HCT116 (cell line): ENCODE measurements at regions not wholly inside any gene's neighbourhood (a gene's known extent, or its start where the extent isn't known, plus 50 kb on each side); places are given as distances from the start of the nearest gene placed in this dataset.

ENCODE experiments used
- ATAC-seq: fragments of 200-7000 bp; cut with Tn5 transposase; 2 replicates; pipeline ENCODE4 v1.9.1; 2020; ENCODE audit warnings: mild to moderate bottlenecking, moderate library complexity
- BruUV-seq: library from RNA; stranded (reverse); fragments of 400-500 nt; replicated peaks from 2 replicates; lab custom pipeline; 2021; lab: Mats Ljungman, UMichigan
- CTCF ChIA-PET: fragments of 300-600 bp; sonication (Branson Sonifier 250); formaldehyde crosslinking; loops from one replicate; lab custom pipeline; 2021; ENCODE audit warnings: antibody characterized with exemption; lab: Charles Lee
- POLR2A ChIA-PET: fragments of 300-600, 350-600 bp; sonication (Branson Sonifier 250); formaldehyde crosslinking; loops from one replicate; lab custom pipeline; 2021; ENCODE audit warnings: antibody characterized with exemption; lab: Charles Lee
- RAD21 ChIA-PET, 2 experiments: fragments of 300-600 bp; sonication (Branson Sonifier 250); formaldehyde crosslinking; loops; one replicate each; lab custom pipeline; 2023; ENCODE audit warnings: low total read pairs in 2 of 2; ENCODE audit not compliant: uncharacterized antibody in 2 of 2, unreplicated experiment in 2 of 2, low non-redundant PET in 1 of 2; lab: Charles Lee
- DNase-seq: peaks from one replicate; pipeline ENCODE4 v3.0.0-alpha.2; 2010; ENCODE audit warnings: low read depth, low spot score
- H2AFZ ChIP-seq: fragments of 200-600 bp; shearing (Covaris generic), sonication (generic); 2 replicates; pipeline ENCODE4 v1.6.1; 2017; ENCODE audit warnings: low read depth, mixed run types, mixed read lengths, antibody characterized with exemption, low read length; ENCODE audit not compliant: poor library complexity, severe bottlenecking
- H3K27ac ChIP-seq: 2 replicates; pipeline ENCODE4 v1.5.1; 2012; ENCODE audit warnings: low read depth, low read length
- H3K27me3 ChIP-seq: fragments of 200-600 bp; sonication (generic); 2 replicates; pipeline ENCODE4 v1.6.1; 2016; ENCODE audit warnings: mixed run types, low read length, mixed read lengths; ENCODE audit not compliant: insufficient read depth
- H3K36me3 ChIP-seq, 2 experiments: fragments of 200-500 bp in 1 of 2; fragments of 200-600 bp in 1 of 2; sonication (Bioruptor generic) in 1 of 2; sonication (generic) in 1 of 2; 2 replicates each; pipeline versions ENCODE4 v1.5.1 to v1.6.1; 2014 to 2016; ENCODE audit warnings: low read length in 2 of 2, inconsistent platforms in 1 of 2, mixed read lengths in 1 of 2, mixed run types in 1 of 2; ENCODE audit not compliant: insufficient read depth in 2 of 2, control insufficient read depth in 1 of 2
- H3K4me1 ChIP-seq, 2 experiments: fragments of 200-600 bp in 1 of 2; sonication (generic) in 1 of 2; 2 replicates each; pipeline versions ENCODE4 v1.5.1 to v1.6.1; 2012 to 2017; ENCODE audit warnings: low read length in 2 of 2, inconsistent platforms in 1 of 2, mild to moderate bottlenecking in 1 of 2, mixed read lengths in 1 of 2, mixed run types in 1 of 2, moderate library complexity in 1 of 2; ENCODE audit not compliant: insufficient read depth in 2 of 2, control insufficient read depth in 1 of 2
- H3K4me2 ChIP-seq: fragments of 200-600 bp; sonication (generic); 2 replicates; pipeline ENCODE4 v1.6.1; 2017; ENCODE audit warnings: mixed run types, low read length, mixed read lengths
- H3K4me3 ChIP-seq, 2 experiments: fragments of 200-600 bp in 1 of 2; sonication (generic) in 1 of 2; replicated peaks in 1 of 2; 2 replicates each; pipeline ENCODE4 v1.5.1; 2011 to 2016; ENCODE audit warnings: low read length in 2 of 2, control low read depth in 1 of 2, low read depth in 1 of 2, mild to moderate bottlenecking in 1 of 2, mixed read lengths in 1 of 2, mixed run types in 1 of 2
- H3K79me2 ChIP-seq: fragments of 200-600 bp; sonication (generic); 2 replicates; pipeline ENCODE4 v1.6.1; 2017; ENCODE audit warnings: mild to moderate bottlenecking, mixed run types, low read length, moderate library complexity, mixed read lengths; ENCODE audit not compliant: insufficient read depth
- H3K9ac ChIP-seq: fragments of 200-600 bp; sonication (generic); 2 replicates; pipeline ENCODE4 v1.6.1; 2016; ENCODE audit warnings: low read length, mixed read lengths
- H3K9me2 ChIP-seq: fragments of 200-600 bp; sonication (generic), shearing (Covaris generic); 2 replicates; pipeline ENCODE4 v1.6.1; 2017; ENCODE audit warnings: mixed run types, mild to moderate bottlenecking, moderate library complexity; ENCODE audit not compliant: insufficient read depth
- H3K9me3 ChIP-seq, 2 experiments: fragments of 200-500 bp in 1 of 2; fragments of 200-600 bp in 1 of 2; sonication (Bioruptor generic) in 1 of 2; sonication (generic) in 1 of 2; 2 replicates each; pipeline ENCODE4 v1.6.1; 2014 to 2017; ENCODE audit warnings: low read length in 2 of 2, mixed read lengths in 2 of 2, inconsistent platforms in 1 of 2, low read depth in 1 of 2, mild to moderate bottlenecking in 1 of 2, mixed run types in 1 of 2, moderate library complexity in 1 of 2; ENCODE audit not compliant: control insufficient read depth in 1 of 2, insufficient read depth in 1 of 2
- H4K20me1 ChIP-seq: fragments of 200-600 bp; sonication (generic), shearing (Covaris generic); 2 replicates; pipeline ENCODE4 v1.6.1; 2017; ENCODE audit warnings: mixed run types, mild to moderate bottlenecking, moderate library complexity; ENCODE audit not compliant: insufficient read depth
- ELF1 ChIP-seq: IDR thresholded peaks from 2 replicates; pipeline ENCODE4 v1.6.1; 2012; ENCODE audit warnings: low read depth, borderline replicate concordance
- EZH2phosphoT487 ChIP-seq: fragments of 200-600 bp; IDR thresholded peaks from 2 replicates; pipeline ENCODE4 v1.6.1; 2018; ENCODE audit warnings: antibody characterized with exemption, borderline replicate concordance
- JUND ChIP-seq: IDR thresholded peaks from 2 replicates; pipeline ENCODE4 v1.6.1; 2012
- POLR2A ChIP-seq: IDR thresholded peaks from 2 replicates; pipeline ENCODE4 v1.7.0; 2011; ENCODE audit warnings: borderline replicate concordance; ENCODE audit not compliant: insufficient read depth, insufficient read length; ENCODE audit errors: extremely low read depth
- SIN3A ChIP-seq: IDR thresholded peaks from 2 replicates; pipeline ENCODE4 v1.6.1; 2012; ENCODE audit warnings: low read depth
- SRF ChIP-seq: IDR thresholded peaks from 2 replicates; pipeline ENCODE4 v1.6.1; 2012; ENCODE audit warnings: low read depth
- TCF7L2 ChIP-seq: IDR thresholded peaks from 2 replicates; pipeline ENCODE4 v1.7.0; 2011; ENCODE audit warnings: borderline replicate concordance, inconsistent platforms; ENCODE audit not compliant: insufficient read depth, insufficient read length; ENCODE audit errors: extremely low read depth
- ZNF274 ChIP-seq: fragments of 200-500 bp; sonication (Bioruptor generic); IDR thresholded peaks from 2 replicates; pipeline ENCODE4 v1.6.1; 2014; ENCODE audit warnings: mild to moderate bottlenecking, low read depth, low read length, inconsistent platforms
- intact Hi-C: fragments of 100-400 bp; cut with micrococcal nuclease; formaldehyde crosslinking; loops from 2 replicates; pipeline ENCODE4 v1.10.0; 2022
- TF ChIP-seq, protein P1 (sequence below), 3 experiments: fragments of 200-600 bp in 1 of 3; sonication (generic) in 1 of 3; IDR thresholded peaks in 2 of 3; conservative IDR thresholded peaks in 1 of 3; 2 replicates each; pipeline ENCODE4 v1.5.1; 2012 to 2017; ENCODE audit warnings: low read depth in 2 of 3, low read length in 2 of 3, antibody characterized with exemption in 1 of 3, borderline replicate concordance in 1 of 3, control low read depth in 1 of 3, mild to moderate bottlenecking in 1 of 3, mixed read lengths in 1 of 3, mixed run types in 1 of 3, moderate library complexity in 1 of 3; ENCODE audit not compliant: insufficient read depth in 1 of 3
- TF ChIP-seq, protein P2 (sequence below): IDR thresholded peaks from 2 replicates; pipeline ENCODE4 v1.6.1; 2012

DNA sequence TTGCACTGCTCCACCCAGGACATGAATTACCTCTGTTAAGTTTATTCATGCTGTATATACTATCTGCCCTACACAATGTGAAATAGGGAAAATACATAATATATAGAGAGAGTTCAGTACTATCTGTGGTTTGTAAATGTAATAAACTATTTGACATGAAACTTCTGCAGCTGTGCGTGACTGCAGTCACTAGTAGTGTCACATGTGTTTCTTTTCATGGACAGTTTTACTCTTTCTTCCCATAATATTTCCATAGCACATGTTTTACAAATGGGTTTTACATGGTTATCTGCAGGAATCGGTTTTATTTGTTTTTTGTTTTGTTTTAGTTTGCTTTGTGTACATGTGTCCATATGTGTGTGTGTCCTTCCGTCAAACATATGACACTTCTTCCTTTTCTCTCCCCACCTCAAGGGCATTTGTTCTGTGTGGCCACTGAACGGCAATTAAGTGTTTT, 1644.1 kb upstream of the FLRT2 start:
- H3K36me3 ChIP-seq, result no peaks in the 10 kb centered on the region
- H3K9ac ChIP-seq, result no peak overlapping the region
- no peaks in the 10 kb centered on the region for H3K79me2 ChIP-seq
- POLR2A ChIA-PET, result no interaction called here
- TF ChIP-seq, protein P1, sequence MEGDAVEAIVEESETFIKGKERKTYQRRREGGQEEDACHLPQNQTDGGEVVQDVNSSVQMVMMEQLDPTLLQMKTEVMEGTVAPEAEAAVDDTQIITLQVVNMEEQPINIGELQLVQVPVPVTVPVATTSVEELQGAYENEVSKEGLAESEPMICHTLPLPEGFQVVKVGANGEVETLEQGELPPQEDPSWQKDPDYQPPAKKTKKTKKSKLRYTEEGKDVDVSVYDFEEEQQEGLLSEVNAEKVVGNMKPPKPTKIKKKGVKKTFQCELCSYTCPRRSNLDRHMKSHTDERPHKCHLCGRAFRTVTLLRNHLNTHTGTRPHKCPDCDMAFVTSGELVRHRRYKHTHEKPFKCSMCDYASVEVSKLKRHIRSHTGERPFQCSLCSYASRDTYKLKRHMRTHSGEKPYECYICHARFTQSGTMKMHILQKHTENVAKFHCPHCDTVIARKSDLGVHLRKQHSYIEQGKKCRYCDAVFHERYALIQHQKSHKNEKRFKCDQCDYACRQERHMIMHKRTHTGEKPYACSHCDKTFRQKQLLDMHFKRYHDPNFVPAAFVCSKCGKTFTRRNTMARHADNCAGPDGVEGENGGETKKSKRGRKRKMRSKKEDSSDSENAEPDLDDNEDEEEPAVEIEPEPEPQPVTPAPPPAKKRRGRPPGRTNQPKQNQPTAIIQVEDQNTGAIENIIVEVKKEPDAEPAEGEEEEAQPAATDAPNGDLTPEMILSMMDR (IDR thresholded peaks at IDR 0.05 in 2 of 3, conservative IDR thresholded peaks at IDR 0.05 in 1 of 3; ENCODE audit: borderline replicate concordance in 1 of 3, insufficient read depth in 1 of 3, low read depth in 2 of 3, low read length in 2 of 3), result no peak
- no peak for TF ChIP-seq SIN3A
- no peak for TF ChIP-seq EZH2phosphoT487
- TF ChIP-seq JUND, result no peak
- no peak for TF ChIP-seq SRF
- TF ChIP-seq ELF1, result no peak
- TF ChIP-seq, protein P2, sequence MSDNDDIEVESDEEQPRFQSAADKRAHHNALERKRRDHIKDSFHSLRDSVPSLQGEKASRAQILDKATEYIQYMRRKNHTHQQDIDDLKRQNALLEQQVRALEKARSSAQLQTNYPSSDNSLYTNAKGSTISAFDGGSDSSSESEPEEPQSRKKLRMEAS, result no peak
- no peak for TF ChIP-seq TCF7L2
- TF ChIP-seq ZNF274, result no peak
- TF ChIP-seq POLR2A, result no peak
- TF ChIP-seq, all 23 proteins: peak for 0
- no peaks in the 10 kb centered on the region for H3K27me3 ChIP-seq
- H3K9me2 ChIP-seq, result no peaks in the 10 kb centered on the region
- CTCF ChIA-PET, result no interaction called here
- no peaks in the 10 kb centered on the region for H3K4me1 ChIP-seq
- ATAC-seq (no peak), DNase-seq (no peak)
- no peak overlapping the region for H3K27ac ChIP-seq
- H3K9me3 ChIP-seq, result peaks cover 0 to 23% of the 10 kb centered on the region in 2 experiments; a peak in 2 of 4 replicates
- RAD21 ChIA-PET, result no interaction called here
- intact Hi-C loops, result no loop called here
- H2AFZ ChIP-seq, result no peak overlapping the region
- BruUV-seq, result no TSS peak
- H4K20me1 ChIP-seq, result no peaks in the 10 kb centered on the region
- H3K4me2 ChIP-seq, result no peak overlapping the region
- H3K4me3 ChIP-seq, result no peak overlapping the region
